Stromal cell of bone marrow (primary cell): ENCODE measurements at regions not wholly inside any gene's neighbourhood (a gene's known extent, or its start where the extent isn't known, plus 50 kb on each side); places are given as distances from the start of the nearest gene placed in this dataset.
A peak's percentile ranks its signal among the peaks of the same experiment; 100 is the strongest.

Experiments
- DNase-seq: peaks from one replicate; pipeline ENCODE4 v3.0.0-alpha.2; 2012; ENCODE audit warnings: low read depth

GRCh38 chr12:91241756-91242155, 59.1 kb upstream of the DCN start:
- DNase-seq: no peak

GRCh38 chr12:91240386-91241095, 57.9 kb upstream of the DCN start:
- DNase-seq: no peak

DNA sequence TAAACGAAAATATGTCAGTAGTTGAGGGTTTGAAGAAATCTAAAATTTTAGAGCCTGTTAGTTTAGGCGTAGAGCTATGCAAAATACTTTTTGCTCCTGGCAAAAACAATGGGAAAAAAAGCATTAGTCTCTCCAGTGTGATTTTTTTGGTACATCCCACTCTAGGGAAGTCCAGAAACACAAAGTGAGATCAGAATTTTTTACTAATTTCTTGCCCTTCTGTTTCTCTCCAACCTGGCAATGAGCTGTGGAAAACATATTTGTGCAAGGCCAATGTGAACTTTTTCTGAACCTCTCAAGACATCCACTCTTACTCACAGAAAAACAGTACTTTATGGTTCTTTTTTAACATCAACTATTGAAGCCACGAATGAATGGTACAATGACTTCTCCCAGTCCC, 56.9 kb upstream of the DCN start:
- DNase-seq: peak; percentile 67
